ENCODE measurements at regions not wholly inside any gene's neighbourhood (a gene's known extent, or its start where the extent isn't known, plus 50 kb on each side); places are given as distances from the start of the nearest gene placed in this dataset.
"Not testable (repeated sequence)": the region's sequence is repeated elsewhere in the genome, so short reads cannot be mapped to it uniquely, and the experiment has no call there.

- DNase-seq (ENCODE audit: low read depth) = no peak
These were observed 672.7 kb downstream of the ZEB2 start for GRCh38 chr2:143847257-143847656.

DNA sequence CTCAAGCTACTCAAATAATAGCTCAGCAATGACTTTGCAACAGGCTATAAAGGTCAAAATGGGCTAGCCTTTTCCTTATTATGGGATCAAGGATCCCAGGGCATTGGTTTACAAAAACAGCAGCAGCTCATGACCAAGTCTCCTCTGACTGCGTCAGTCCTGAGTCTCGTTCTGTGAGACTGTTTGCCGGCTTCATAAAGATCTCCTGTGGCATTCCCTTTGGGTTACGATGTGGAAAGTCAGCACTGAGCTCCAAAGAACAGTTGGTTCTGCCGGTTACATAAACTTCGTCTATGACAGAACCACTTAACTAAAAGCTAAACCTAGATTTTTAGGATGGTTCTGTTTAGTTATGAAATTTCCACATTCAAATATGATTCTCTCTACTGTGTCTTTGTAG, 674.9 kb downstream of the ZEB2 start:
- no peak for DNase-seq (ENCODE audit: low read depth)

DNA sequence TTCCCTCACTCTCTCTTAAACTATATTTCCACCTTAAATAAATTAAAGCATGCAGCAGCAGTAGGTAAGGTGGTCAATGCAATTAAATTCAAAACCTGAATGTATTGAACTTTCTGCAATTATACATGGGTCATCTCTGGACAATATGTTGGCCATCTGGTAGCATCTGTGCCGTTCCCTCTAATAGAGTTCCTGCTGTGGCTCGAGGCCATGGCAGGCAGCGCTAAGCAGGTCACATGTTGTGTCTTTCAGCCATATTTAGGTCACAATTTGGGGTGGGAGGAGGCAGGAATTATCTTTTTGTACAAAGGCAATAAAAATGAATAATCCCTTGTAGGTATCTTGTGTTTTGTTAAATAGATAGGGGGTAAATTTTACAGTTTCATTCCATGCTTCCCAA, 676.2 kb downstream of the ZEB2 start:
- DNase-seq (ENCODE audit: low read depth) = no peak

DNA sequence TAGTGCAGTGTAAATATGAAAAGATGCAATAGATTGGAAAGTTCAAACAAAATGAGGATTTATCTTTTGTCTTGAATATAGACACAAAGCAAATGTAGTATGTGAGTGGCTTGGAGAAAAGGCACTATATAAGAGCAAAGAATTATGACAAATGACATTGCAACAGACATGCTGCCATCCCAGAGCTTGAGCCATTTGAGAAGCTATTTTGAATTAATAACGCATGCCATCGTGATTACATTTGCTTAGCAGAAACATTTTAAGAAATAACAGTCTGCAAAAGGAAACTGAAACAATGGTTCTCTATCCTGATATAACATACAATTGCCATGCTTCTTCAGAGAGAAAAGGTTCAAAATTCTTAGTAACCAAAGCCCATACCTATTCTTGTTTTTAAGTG, 677.1 kb downstream of the ZEB2 start:
- DNase-seq (ENCODE audit: low read depth) = no peak

- peak; percentile 48 for DNase-seq (ENCODE audit: low read depth)
These were observed 678.0 kb downstream of the ZEB2 start for GRCh38 chr2:143841935-143842334.

GRCh38 chr2:143840601-143841000, 679.3 kb downstream of the ZEB2 start:
- no peak for DNase-seq (ENCODE audit: low read depth)

DNA sequence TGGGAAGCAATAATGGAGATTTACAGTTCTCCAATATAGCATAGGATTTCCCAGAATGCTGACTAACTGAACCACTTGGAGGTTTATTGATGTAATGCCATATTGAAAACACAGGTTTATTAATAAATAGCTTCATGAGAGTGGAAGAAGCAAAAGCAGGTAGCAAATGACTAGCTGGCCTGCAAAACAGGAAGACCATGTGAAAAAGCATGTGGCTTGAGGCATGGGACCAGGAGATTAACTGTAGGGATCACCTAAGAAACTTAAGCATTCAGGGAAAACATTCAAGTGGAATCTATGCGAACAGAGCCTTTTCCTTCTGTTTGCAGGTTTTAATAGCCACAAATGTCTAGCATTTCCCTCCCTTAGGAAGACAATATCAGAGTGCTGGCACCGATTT, 679.7 kb downstream of the ZEB2 start:
- DNase-seq (ENCODE audit: low read depth) = no peak

DNA sequence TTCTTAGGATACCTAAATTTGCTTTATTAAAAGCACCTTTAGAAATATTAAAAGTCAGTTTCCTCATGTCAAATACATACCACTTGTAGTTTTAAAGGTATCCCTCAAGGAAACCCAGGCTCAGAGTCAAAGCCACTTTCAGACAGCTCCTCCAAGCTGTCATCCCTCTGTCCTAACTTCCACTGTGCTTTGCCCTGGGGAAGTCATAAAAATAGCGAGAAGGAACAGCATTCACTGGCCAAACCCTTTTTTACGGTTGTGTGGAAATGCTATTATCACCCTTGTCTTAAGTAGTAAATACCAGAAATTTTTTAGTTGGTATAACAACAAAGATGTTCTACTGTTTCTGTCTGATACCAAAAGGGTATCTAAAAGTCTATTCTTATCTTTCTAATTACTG, 680.5 kb downstream of the ZEB2 start:
- DNase-seq (ENCODE audit: low read depth) = no peak

- not testable (repeated sequence) for DNase-seq (ENCODE audit: low read depth)
These were observed 682.9 kb downstream of the ZEB2 start for GRCh38 chr2:143837055-143837454.

GRCh38 chr2:143835481-143835880, 684.4 kb downstream of the ZEB2 start:
- no peak for DNase-seq (ENCODE audit: low read depth)

DNA sequence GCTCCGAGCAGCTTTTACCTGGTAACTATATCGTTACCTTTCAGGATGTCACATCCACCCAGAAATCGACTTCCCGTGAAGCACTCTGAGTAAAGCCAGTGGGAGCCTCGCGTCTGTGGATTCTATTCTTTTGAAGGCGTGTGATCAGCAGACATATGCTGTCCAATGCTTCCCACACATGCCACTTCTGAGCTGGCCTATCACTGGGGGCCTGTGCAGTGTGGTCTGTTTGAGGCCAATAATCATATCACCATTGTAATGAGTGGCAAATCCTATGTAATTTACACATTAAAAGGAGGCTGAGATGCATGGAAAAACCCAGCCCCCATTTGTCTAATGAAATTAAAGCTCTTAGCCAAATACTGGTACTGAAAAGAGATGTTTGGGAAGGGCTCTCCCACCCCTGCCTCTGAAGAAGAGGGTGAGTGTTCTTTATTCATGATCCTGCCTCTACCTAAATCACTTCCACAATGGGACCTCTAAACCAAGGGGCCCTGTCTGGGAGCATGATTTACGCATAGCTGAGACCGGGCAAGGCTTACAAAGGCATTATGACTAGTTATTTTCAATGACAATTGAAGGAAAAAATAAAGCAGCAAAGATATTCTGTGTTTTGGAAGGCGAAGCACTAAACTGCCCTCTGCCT, 686.8 kb downstream of the ZEB2 start:
- DNase-seq (ENCODE audit: low read depth) = no peak

DNA sequence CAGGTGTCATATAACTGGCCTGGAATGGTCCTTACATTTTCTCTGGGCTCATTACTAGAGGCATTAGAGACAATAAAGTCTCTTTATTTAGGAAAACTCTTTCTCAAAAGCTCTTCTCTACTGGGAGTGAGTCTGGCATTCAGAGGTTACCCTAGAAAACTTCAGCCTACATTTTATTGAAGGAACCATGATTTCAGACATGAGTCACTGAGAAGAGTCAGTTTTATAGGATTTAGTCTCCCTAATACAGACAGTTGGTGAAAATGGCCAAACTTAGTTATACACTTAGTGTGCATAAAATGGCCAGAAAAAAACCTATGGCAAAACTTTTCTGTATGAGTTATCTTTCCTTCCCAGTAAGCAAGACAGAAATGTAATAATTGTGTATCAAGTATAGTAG, 689.4 kb downstream of the ZEB2 start:
- DNase-seq (ENCODE audit: low read depth) = no peak

DNA sequence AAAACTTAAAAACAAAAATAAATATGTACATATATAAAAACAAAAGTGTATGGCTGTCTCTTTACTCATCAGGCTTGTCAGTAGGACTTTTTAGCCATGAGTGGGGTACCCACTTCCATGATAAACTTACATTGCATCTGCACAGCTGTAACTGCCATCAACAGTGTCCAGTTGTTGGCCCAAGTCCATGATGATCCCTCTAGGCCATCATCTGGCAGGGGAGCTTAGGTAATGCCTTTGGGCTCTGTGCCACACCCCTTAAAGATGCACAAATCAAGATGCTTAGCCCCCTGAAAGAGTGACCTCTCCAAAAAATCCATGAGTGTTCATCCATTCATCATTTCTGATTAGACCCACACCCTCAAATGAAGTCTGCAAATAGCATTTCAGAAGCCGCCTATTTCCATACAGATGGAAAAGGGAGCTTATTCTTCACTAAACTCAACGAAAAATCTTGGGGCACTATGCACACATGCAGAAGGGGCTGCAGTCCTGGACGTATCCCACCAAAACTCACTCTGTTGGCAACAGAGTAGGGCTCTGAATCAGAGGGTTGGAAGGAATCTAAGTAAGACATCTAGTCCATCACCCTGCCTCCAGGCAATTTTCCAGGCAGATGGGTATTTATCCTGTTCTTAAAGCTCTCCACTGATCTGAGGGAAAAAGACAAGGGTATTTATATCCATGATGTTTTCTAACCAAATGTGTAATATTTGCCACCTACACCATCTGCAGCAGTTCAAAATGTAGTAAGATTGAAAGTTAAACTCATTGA, 691.0 kb downstream of the ZEB2 start:
- no peak for DNase-seq (ENCODE audit: low read depth)

DNA sequence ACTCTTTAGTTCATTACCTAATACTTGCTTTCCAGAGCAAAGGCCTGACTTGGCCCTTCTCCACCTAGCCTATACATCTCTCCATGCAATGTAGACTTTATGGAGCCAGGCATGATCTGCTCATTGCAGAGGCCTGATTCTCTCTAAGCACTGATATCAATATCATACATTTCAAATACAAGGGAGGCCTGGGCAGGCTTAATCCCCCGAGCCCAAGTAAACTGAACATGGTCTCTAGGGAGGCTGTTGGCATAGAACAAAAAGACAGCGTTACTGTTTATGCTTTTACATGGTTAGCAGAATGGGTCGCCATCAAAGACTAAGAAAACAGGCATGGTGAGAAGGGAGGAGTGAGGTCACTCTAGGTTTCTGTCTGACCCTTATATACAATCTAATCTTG, 695.1 kb downstream of the ZEB2 start:
- no peak for DNase-seq (ENCODE audit: low read depth)

- DNase-seq (ENCODE audit: low read depth) = no peak
These were observed 694.7 kb downstream of the ARHGAP15 start for GRCh38 chr2:143823876-143824275.

- no peak for DNase-seq (ENCODE audit: low read depth)
These were observed 694.1 kb downstream of the ARHGAP15 start for GRCh38 chr2:143823296-143823695.

DNA sequence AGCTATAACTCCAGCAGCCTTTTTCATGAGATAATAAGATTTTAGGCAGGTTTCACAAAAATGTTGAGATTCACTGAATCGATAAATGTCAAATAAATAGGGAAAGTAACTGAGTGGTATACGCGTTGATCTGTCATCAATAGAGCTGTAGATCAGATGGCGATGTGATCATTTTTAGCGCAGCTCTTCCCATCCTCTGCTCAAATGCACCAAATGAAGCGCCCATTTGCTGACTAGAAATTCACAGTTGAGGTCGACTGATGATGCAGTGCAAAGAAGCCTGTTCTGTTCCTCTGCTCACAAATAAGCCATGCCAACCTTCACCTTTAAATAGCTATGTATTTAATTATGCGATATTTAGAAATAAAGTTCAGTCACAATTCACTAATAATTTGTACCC, 693.5 kb downstream of the ARHGAP15 start:
- DNase-seq (ENCODE audit: low read depth) = no peak

GRCh38 chr2:143819764-143820163, 690.5 kb downstream of the ARHGAP15 start:
- peak; percentile 14 for DNase-seq (ENCODE audit: low read depth)

DNA sequence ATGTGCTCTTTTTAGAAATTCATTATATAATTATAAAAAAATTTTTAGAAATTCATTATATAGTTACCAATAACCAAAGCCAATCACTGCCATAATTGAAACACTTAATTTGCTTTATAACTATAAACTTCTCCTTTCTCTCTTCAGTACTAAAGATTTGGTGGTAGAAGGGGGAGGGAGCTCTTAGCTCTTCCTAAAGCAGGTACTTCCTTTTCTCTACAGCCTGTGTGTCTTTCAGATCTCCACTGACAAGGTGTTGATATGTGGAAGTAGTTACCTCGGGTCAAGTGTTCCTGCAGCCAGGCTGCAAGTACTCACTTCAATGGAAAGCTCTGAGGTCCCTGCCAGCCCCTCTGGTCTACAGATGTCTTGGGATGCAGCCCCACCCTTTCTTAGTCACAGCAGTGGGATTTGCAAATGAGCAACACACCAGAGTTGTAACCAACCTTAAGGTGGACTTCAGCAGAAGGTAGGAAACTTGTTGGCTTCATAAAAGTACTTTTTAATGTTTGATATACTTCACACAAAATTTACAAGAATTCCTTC, 690.0 kb downstream of the ARHGAP15 start:
- peak; percentile 58 for DNase-seq (ENCODE audit: low read depth)

Measured in ELR (cell line).